ENCODE measurements at regions not wholly inside any gene's neighbourhood (a gene's known extent, or its start where the extent isn't known, plus 50 kb on each side); places are given as distances from the start of the nearest gene placed in this dataset.

DNA sequence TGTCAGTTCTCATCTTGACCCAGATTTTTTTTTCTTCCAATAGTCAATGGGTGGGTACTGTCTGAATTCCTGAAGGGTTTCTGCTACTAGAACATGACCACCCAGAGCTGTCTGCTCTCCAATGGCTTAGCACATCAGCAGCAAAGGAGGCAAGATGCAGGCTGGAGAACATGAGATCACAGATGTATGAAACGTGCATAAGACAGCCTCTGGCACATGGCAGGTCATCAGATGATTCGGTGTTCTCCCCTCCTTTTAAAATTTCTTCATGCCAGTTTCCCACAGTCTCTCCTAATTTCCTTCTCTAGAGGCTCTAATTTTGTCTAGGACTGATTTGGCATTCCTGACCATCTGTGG, 359.3 kb upstream of the TNP1 start:
- TF ChIP-seq, protein P1, sequence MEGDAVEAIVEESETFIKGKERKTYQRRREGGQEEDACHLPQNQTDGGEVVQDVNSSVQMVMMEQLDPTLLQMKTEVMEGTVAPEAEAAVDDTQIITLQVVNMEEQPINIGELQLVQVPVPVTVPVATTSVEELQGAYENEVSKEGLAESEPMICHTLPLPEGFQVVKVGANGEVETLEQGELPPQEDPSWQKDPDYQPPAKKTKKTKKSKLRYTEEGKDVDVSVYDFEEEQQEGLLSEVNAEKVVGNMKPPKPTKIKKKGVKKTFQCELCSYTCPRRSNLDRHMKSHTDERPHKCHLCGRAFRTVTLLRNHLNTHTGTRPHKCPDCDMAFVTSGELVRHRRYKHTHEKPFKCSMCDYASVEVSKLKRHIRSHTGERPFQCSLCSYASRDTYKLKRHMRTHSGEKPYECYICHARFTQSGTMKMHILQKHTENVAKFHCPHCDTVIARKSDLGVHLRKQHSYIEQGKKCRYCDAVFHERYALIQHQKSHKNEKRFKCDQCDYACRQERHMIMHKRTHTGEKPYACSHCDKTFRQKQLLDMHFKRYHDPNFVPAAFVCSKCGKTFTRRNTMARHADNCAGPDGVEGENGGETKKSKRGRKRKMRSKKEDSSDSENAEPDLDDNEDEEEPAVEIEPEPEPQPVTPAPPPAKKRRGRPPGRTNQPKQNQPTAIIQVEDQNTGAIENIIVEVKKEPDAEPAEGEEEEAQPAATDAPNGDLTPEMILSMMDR (conservative IDR thresholded peaks at IDR 0.05; ENCODE audit: low read depth, low read length), result no peak
- TF ChIP-seq EZH2 (IDR thresholded peaks at IDR 0.05; ENCODE audit: borderline replicate concordance, low read depth, low read length, poor library complexity, severe bottlenecking), result no peak
